ENCODE measurements at regions not wholly inside any gene's neighbourhood (a gene's known extent, or its start where the extent isn't known, plus 50 kb on each side); places are given as distances from the start of the nearest gene placed in this dataset.

DNA sequence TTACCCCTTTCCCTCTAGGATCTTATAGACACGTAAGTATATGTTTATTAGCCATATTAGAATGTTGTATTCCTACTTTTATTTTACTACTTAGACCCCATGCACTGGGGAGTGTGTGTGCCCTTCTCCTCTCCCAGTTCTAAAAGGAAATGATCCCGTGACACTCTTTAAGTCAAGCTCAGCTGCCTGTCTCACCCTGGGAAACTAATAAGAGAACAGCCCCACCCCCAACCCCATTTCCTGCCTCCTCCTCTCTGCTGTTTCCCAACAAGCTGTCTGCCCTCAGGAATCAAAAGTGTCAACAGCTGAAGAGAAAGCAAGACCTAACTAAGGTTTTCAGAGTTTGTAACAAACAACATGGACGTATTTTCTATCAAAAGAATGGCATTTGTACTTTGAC, 92.6 kb upstream of the VAV3 start:
- Histone ChIP-seq H4K20me1 (ENCODE audit: insufficient read depth) (no peaks in the 10 kb centered on the region), H3K9me2 (ENCODE audit: insufficient read depth) (no peaks in the 10 kb centered on the region), H3K27ac (ENCODE audit: low read depth, low read length) (no peak overlapping the region), H3K4me3 (replicated peaks in 1 of 2; ENCODE audit: low read depth in 1 of 2, low read length in 2 of 2) (no peak overlapping the region), H3K4me2 (ENCODE audit: low read length) (no peak overlapping the region), H3K4me1 (ENCODE audit: control insufficient read depth in 1 of 2, insufficient read depth in 2 of 2, low read length in 2 of 2) (no peaks in the 10 kb centered on the region), H3K27me3 (ENCODE audit: insufficient read depth, low read length) (peaks cover 20% of the 10 kb centered on the region), H3K36me3 (ENCODE audit: control insufficient read depth in 1 of 2, insufficient read depth in 2 of 2, low read length in 2 of 2) (no peaks in the 10 kb centered on the region), H3K9me3 (ENCODE audit: control insufficient read depth in 1 of 2, insufficient read depth in 1 of 2, low read depth in 1 of 2, low read length in 2 of 2) (no peaks in the 10 kb centered on the region), H3K9ac (ENCODE audit: low read length) (no peak overlapping the region), H3K79me2 (ENCODE audit: insufficient read depth, low read length) (no peaks in the 10 kb centered on the region), H2AFZ (ENCODE audit: low read depth, low read length, poor library complexity, severe bottlenecking) (no peak overlapping the region)
- intact Hi-C loops (cut with micrococcal nuclease), result no loop called here
- DNase-seq (ENCODE audit: low read depth, low spot score) (no peak), ATAC-seq (no peak)
- ChIA-PET POLR2A (no interaction called here), RAD21 (ENCODE audit: low non-redundant PET in 1 of 2, low total read pairs in 2 of 2, uncharacterized antibody in 2 of 2, unreplicated experiment in 2 of 2) (no interaction called here), CTCF (no interaction called here)
- BruUV-seq (replicated peaks), result no TSS peak
- TF ChIP-seq ZFX (IDR thresholded peaks at IDR 0.05) (no peak), SRF (IDR thresholded peaks at IDR 0.05; ENCODE audit: low read depth) (no peak), ELF1 (IDR thresholded peaks at IDR 0.05; ENCODE audit: borderline replicate concordance, low read depth) (no peak), FOSL1 (IDR thresholded peaks at IDR 0.05; ENCODE audit: low read depth) (no peak), YY1 (IDR thresholded peaks at IDR 0.05; ENCODE audit: extremely low read depth, insufficient replicate concordance, low read depth, low read length) (no peak), TCF7L2 (IDR thresholded peaks at IDR 0.05; ENCODE audit: borderline replicate concordance, extremely low read depth, insufficient read depth, insufficient read length) (no peak), CBX3 (IDR thresholded peaks at IDR 0.05; ENCODE audit: low read depth) (no peak), JUND (IDR thresholded peaks at IDR 0.05) (no peak), CEBPB (IDR thresholded peaks at IDR 0.05; ENCODE audit: low read depth) (no peak), ATF3 (IDR thresholded peaks at IDR 0.05) (no peak), SIN3A (IDR thresholded peaks at IDR 0.05; ENCODE audit: low read depth) (no peak), POLR2A (IDR thresholded peaks at IDR 0.05; ENCODE audit: borderline replicate concordance, extremely low read depth, insufficient read depth, insufficient read length) (no peak)

DNA sequence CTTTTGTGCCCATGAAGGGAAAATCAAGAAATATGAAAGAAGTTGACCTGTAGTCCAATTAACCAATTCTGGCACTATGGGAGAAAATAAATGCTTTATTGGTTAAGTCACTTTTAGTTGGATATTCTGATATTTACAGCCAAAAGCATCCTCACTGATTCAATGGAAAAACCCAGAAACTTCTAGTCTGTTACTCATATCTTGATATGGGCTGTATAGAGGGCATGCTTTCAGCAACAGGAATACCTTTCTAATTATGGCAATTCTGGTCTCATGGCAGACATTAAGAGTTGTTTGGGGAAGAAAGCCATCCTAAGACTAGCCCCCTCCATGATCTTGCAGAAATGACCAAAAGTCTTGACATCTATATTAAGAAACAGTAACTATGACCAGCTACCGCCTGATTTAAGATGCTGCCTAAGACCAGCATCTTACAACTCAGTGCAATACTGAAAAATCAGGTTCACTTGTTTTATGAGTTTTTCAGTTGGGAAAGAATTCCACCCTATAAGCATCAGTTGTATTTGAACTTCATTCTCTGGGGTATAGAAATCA, 91.5 kb upstream of the VAV3 start:
- Histone ChIP-seq H4K20me1 (ENCODE audit: insufficient read depth) (no peaks in the 10 kb centered on the region), H3K36me3 (ENCODE audit: control insufficient read depth in 1 of 2, insufficient read depth in 2 of 2, low read length in 2 of 2) (no peaks in the 10 kb centered on the region), H3K4me1 (ENCODE audit: control insufficient read depth in 1 of 2, insufficient read depth in 2 of 2, low read length in 2 of 2) (no peaks in the 10 kb centered on the region), H3K27me3 (ENCODE audit: insufficient read depth, low read length) (peaks cover 18% of the 10 kb centered on the region), H3K9me3 (ENCODE audit: control insufficient read depth in 1 of 2, insufficient read depth in 1 of 2, low read depth in 1 of 2, low read length in 2 of 2) (no peaks in the 10 kb centered on the region), H3K79me2 (ENCODE audit: insufficient read depth, low read length) (no peaks in the 10 kb centered on the region), H3K27ac (ENCODE audit: low read depth, low read length) (no peak overlapping the region), H3K4me2 (ENCODE audit: low read length) (no peak overlapping the region), H3K9ac (ENCODE audit: low read length) (no peak overlapping the region), H3K9me2 (ENCODE audit: insufficient read depth) (no peaks in the 10 kb centered on the region), H2AFZ (ENCODE audit: low read depth, low read length, poor library complexity, severe bottlenecking) (no peak overlapping the region), H3K4me3 (replicated peaks in 1 of 2; ENCODE audit: low read depth in 1 of 2, low read length in 2 of 2) (no peak overlapping the region)
- BruUV-seq (replicated peaks), result no TSS peak
- ATAC-seq (no peak), DNase-seq (ENCODE audit: low read depth, low spot score) (no peak)
- intact Hi-C loops (cut with micrococcal nuclease), result no loop called here
- POLR2A ChIA-PET, result no interaction called here
- RAD21 ChIA-PET (ENCODE audit: low non-redundant PET in 1 of 2, low total read pairs in 2 of 2, uncharacterized antibody in 2 of 2, unreplicated experiment in 2 of 2), result no interaction called here
- TF ChIP-seq POLR2AphosphoS5 (IDR thresholded peaks at IDR 0.05; ENCODE audit: low read depth, low read length), result no peak
- TF ChIP-seq SRF (IDR thresholded peaks at IDR 0.05; ENCODE audit: low read depth), result no peak
- no peak for TF ChIP-seq POLR2A (IDR thresholded peaks at IDR 0.05; ENCODE audit: borderline replicate concordance, extremely low read depth, insufficient read depth, insufficient read length)
- CTCF ChIA-PET, result no interaction called here

Data from HCT116 (cell line).